ENCODE measurements at regions not wholly inside any gene's neighbourhood (a gene's known extent, or its start where the extent isn't known, plus 50 kb on each side); places are given as distances from the start of the nearest gene placed in this dataset.

- no peak for DNase-seq
Observed at GRCh38 chr13:106295971-106296370, 239.5 kb downstream of the EFNB2 start.

GRCh38 chr13:106291006-106291405 is 244.5 kb downstream of the EFNB2 start:
- peak; percentile 50 for DNase-seq

GRCh38 chr13:106287351-106287750 is 248.1 kb downstream of the EFNB2 start:
- DNase-seq = no peak

GRCh38 chr13:106286811-106287210 is 248.7 kb downstream of the EFNB2 start:
- no peak for DNase-seq

GRCh38 chr13:106284358-106284757 is 251.1 kb downstream of the EFNB2 start:
- peak; percentile 7 for DNase-seq

DNA sequence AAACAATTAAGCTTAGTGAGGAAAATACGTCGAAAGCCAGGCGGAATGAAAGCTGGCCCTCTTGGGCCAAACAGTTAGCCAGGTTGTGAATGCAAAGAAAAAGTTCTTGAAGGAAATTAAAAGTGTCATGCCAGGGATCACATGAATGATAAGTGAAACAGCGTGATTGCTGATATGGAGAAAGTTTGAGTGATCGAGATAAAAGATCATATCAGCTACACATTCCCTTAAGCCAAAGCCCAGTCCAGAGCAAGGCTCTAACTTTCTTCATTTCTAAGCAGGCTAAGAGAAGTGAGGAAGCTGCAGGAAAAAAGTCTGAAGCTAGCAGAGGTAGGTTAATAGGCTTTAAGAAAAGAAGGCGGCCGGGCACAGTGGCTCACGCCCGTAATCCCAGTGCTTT is 254.0 kb downstream of the EFNB2 start:
- no peak for DNase-seq

DNA sequence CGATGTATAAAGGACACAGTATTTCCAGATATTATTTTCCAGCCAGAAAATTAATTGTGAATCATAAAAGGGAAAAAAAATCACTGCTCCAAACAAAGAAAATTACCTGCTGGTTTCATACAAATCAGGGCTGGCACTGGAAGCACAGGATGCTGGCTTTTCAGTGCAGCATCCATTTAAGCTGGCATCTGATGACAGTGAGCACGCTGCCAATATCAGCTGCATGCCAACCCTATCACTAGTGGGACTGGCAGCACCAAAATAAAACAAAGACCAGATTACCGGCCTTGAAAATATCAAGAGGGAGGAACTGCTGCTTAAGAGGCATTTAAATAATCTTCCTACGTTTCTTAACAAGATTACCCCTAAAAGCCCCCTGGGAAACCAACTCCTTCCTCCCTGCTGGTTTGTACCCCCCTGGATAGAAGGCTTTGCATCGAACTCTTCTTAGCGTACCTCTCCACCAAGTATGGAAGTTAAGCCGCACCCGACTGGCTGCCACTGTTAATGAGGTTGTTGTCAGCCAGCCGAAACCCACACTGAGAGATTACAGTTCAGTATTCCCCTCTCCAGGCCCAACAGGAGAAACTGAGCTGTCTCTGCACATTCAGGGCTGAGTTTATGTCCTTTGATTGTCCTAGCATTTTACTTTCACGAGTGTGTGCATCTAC is 257.8 kb downstream of the EFNB2 start:
- no peak for DNase-seq

- DNase-seq = peak; percentile 14
Observed at GRCh38 chr13:106276876-106277275, 258.6 kb downstream of the EFNB2 start.

- DNase-seq = no peak
Observed at GRCh38 chr13:106275446-106276032, 259.9 kb downstream of the EFNB2 start.

GRCh38 chr13:106274551-106275203 is 260.8 kb downstream of the EFNB2 start:
- peak; percentile 22 for DNase-seq

DNA sequence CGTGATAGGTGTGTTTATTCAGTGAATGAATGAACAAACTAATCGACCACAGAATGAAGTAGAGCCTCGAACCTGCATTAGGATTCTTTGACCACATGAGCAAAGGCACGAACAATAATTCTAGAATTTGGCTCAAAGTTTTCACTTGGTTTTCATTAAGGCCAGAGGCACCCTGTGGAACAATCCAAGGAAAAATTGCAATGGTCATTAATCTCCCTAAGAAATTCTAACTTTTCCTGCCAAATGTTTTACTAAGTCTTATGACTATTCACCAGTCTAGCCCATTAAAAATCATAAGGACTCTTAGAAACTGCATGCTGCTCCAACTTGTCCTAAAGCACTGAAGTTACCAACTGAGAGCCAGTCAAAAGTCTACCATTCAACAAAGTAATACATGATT is 271.7 kb downstream of the EFNB2 start:
- DNase-seq = peak; percentile 11

DNA sequence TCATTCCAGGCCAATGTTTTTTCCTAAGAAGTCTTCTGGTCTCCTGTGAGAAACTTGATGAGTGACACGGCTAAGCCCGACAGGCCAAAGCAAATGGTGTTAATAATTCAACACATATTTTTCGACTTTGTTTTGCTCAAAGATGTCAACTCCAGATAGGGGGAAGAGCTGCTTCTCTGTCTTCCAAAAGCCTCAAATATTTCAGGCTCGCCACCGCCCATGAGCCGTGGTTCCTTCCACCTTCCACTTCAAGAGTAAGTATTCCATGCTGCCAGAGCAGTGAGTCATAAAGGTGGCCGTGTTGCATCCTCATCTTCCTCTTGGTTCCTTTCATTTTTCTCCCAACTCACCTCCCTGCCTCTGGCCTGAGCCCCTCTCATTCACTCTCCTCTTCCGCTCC is 272.6 kb downstream of the EFNB2 start:
- peak; percentile 65 for DNase-seq

GRCh38 chr13:106261450-106261849 is 274.0 kb downstream of the EFNB2 start:
- no peak for DNase-seq

- no peak for DNase-seq
Observed at GRCh38 chr13:106260352-106260751, 275.1 kb downstream of the EFNB2 start.

GRCh38 chr13:106259928-106260327 is 275.5 kb downstream of the EFNB2 start:
- DNase-seq = no peak

GRCh38 chr13:106246666-106247188 is 288.7 kb downstream of the EFNB2 start:
- no peak for DNase-seq

DNA sequence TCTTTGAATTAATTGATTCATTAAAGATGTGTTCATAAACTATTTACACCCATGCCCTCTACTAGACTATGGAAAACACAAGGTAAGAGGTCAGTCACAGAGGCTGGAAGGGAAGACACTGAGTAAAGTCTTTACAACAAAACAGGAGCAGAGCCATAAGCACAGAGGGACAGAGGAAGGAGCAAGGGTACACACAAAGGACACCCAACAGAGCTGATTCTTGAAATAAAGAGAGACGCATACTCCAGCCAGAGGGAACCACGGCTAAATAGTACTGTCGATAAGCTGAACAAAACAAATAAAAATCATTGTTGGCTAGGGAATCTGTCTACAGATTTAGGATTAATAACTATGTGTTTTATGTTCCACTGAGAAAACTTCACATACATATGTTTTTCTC is 289.2 kb downstream of the EFNB2 start:
- no peak for DNase-seq

DNA sequence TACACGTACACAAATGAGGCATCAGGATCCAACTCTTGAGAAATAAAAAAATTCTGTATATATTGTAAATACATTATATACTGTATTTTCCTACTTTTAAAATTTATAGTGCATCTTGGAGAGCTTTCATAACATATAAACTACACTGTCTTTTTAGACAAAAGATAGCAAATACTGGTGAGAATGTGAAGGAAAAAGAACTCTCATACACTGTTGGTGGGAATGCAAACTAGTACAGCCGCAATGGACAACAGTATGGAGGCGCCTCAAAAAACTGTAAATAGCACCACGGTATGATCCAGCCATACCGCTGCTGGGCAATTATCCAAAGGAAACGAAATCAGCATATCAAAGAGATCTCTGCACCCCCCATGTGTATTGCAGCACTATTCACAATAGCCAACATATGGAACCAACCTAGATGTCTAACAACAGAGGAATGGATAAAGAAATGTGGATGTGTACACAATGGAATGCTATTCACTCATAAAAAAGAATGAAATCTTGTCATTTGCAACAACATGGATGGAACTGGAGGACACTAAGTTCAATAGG is 292.4 kb downstream of the EFNB2 start:
- peak; percentile 15 for DNase-seq

DNA sequence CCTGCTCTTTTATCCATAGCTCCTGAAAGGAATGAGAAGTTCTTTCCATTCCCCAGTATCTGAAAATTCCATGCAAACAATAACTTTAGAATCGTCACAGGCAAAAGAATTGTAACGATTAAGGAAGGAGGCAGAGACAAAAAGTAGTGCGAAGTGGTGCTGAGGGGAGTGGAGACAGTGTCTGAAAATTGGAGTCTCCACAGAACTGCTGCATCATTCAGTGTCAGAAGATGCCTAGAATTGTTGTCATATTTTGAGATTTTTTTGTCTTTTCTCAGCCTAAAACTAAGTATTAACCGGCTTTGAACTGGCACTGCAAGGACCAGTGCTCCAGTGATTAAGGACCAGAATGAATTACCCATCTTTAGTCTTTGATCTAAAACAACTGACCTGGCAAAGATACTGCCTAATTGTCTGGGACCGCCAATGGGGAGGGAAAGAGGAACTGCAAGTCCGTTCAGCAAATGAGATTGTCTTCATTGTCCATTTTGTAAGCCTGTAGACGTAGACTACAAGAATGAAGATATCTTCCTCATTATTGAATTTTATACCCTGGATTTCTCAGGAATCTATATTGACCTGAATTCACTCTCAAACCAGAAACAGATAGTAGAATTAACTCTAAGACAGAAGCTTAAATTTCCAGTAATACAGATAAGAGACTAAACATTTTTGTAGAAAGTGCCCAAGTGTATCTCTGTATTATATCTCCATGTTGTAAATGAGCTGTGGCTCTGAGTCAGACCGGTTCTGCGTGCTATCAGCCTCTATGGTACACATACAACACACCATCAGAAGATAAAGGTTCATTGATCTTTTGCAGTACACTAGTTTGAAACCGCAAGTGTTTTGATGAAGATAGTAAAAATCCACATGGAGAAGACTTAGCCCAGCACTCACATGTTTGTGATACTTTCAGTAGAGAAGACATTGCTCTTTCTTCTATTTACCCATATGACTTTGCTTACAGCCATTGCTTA is 293.2 kb downstream of the EFNB2 start:
- peak; percentile 19 for DNase-seq

GRCh38 chr13:106238690-106239089 is 296.8 kb downstream of the EFNB2 start:
- DNase-seq = no peak

- DNase-seq = no peak
Observed at GRCh38 chr13:106234636-106235035, 300.8 kb downstream of the EFNB2 start.

DNA sequence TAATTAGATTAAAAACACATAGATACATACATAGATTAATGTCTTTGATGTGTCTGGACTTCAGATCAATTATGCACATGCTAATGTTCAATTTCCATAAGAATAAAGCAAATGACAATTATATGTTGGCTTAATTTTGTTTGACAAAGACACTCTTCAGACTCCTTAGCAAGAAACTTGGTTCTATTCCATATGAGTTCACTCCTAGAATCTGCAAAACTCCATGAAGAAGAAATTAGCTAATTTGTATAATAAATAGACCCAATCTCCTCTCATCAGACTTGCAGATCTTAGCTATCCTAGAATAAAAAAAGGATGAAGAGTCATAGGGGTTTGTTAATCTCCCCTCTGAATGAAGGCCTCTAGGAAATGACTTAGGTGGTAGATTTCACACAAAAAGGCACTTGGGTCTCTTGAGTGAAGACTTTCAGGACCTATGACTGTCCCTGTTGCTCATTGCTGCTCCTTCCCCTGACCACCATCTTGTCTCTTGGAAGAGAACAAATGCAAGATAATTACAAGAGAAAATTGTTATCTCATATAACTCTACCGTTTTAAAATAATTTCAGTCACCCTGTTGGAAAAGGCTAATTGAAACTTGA is 302.2 kb downstream of the EFNB2 start:
- no peak for DNase-seq
